Keratinocyte (primary cell): ENCODE measurements at regions not wholly inside any gene's neighbourhood (a gene's known extent, or its start where the extent isn't known, plus 50 kb on each side); places are given as distances from the start of the nearest gene placed in this dataset.

Experiments
- CTCF ChIP-seq, 3 experiments: IDR thresholded peaks in 1 of 3; conservative IDR thresholded peaks in 1 of 3; optimal IDR thresholded peaks in 1 of 3; 2 replicates in 2 of 3; 3 replicates in 1 of 3; pipeline versions ENCODE3 to v1.5.1; 2011; ENCODE audit warnings: low read length in 3 of 3, mild to moderate bottlenecking in 3 of 3, moderate library complexity in 2 of 3, control low read depth in 1 of 3, inconsistent platforms in 1 of 3; ENCODE audit not compliant: insufficient read depth in 2 of 3; ENCODE audit errors: extremely low read depth in 1 of 3
- EZH2 ChIP-seq: IDR thresholded peaks from one replicate; pipeline ENCODE4 v1.6.1; 2012; ENCODE audit warnings: inconsistent platforms, mild to moderate bottlenecking, low read length, moderate library complexity

GRCh38 chr11:95588821-95589220, 200.8 kb downstream of the FAM76B start:
- no peak for TF ChIP-seq CTCF (optimal IDR thresholded peaks at IDR 0.05 in 1 of 3, IDR thresholded peaks at IDR 0.05 in 1 of 3, conservative IDR thresholded peaks at IDR 0.05 in 1 of 3; ENCODE audit: extremely low read depth in 1 of 3, insufficient read depth in 2 of 3, low read length in 3 of 3)
- TF ChIP-seq EZH2, result no peak
